ENCODE measurements at regions not wholly inside any gene's neighbourhood (a gene's known extent, or its start where the extent isn't known, plus 50 kb on each side); places are given as distances from the start of the nearest gene placed in this dataset.

DNA sequence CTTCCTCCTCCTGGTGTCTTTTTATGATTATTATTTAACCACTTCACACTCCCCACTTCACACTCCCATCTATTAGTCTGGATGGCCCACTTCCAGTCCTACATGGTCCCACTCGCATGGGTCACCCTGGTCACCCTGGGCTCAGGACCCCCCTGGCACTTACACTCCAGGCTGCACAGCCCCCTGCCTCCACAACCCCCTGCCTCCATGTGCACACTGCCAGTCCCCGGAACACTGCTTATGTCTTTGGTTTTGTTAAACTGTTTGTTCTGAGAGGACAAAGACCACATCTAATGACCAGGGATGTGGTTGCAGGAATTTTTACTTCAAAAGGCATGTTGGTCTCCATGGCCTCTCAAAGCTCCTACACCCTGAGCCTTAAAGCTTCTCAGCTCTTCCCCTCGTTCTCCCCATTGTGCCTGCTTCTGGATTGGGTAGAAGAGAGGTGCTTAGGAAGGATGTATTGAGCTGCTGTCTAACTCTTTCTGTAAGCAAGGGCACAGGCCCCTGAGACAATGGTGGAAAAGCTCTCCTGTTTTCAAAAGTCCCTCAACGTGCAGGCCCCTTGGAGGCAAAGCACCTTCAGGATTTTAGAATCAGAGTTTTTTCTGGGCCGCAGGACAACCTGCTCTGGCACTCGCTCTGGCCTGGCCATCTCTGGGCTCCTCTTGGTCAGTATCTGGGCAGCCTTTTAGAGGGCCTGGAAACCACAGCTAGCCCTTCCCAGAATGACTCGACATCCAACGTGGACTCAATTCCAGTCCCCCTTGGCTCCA lies 150.0 kb upstream of the HAAO start:
- no peak for TF ChIP-seq TAF1 (IDR thresholded peaks at IDR 0.05; ENCODE audit: low read depth, low read length)
- TF ChIP-seq POLR2AphosphoS5 (IDR thresholded peaks at IDR 0.05; ENCODE audit: low read depth, low read length): no peak
- no peak for TF ChIP-seq POLR2A (IDR thresholded peaks at IDR 0.05; ENCODE audit: low read depth, low read length)
- no peak for TF ChIP-seq SPI1 (IDR thresholded peaks at IDR 0.05; ENCODE audit: low read depth, low read length)
- no peak for TF ChIP-seq POU2F2 (IDR thresholded peaks at IDR 0.05; ENCODE audit: low read depth, low read length)
- TF ChIP-seq PAX5 (IDR thresholded peaks at IDR 0.05; ENCODE audit: insufficient read depth, low read length, severe bottlenecking): no peak
